ENCODE measurements at regions not wholly inside any gene's neighbourhood (a gene's known extent, or its start where the extent isn't known, plus 50 kb on each side); places are given as distances from the start of the nearest gene placed in this dataset.

GRCh38 chr18:35797948-35798347, 174.5 kb upstream of the RMP24 start:
- TF ChIP-seq CHD1 (IDR thresholded peaks at IDR 0.05; ENCODE audit: low read depth, low read length) (no peak), BACH1 (IDR thresholded peaks at IDR 0.05; ENCODE audit: low read length) (no peak), CTCF (IDR thresholded peaks at IDR 0.05; ENCODE audit: control extremely low read depth in 1 of 3, insufficient read depth in 1 of 3, low read depth in 1 of 3, low read length in 3 of 3) (no peak), EP300 (IDR thresholded peaks at IDR 0.05; ENCODE audit: borderline replicate concordance in 1 of 2, low read depth in 2 of 2, low read length in 2 of 2) (no peak), KDM1A (IDR thresholded peaks at IDR 0.05; ENCODE audit: borderline replicate concordance, low read length) (no peak), JUND (IDR thresholded peaks at IDR 0.05; ENCODE audit: low read length) (no peak), BRCA1 (IDR thresholded peaks at IDR 0.05; ENCODE audit: low read depth, low read length) (no peak), NRF1 (IDR thresholded peaks at IDR 0.05; ENCODE audit: low read depth, low read length) (no peak), POLR2A (IDR thresholded peaks at IDR 0.05; ENCODE audit: control extremely low read depth in 1 of 2, low read depth in 2 of 2, low read length in 2 of 2) (no peak), SUZ12 (IDR thresholded peaks at IDR 0.05; ENCODE audit: low read length) (no peak), EGR1 (IDR thresholded peaks at IDR 0.05; ENCODE audit: borderline replicate concordance, low read depth, low read length) (no peak)
- TF ChIP-seq, protein P1, sequence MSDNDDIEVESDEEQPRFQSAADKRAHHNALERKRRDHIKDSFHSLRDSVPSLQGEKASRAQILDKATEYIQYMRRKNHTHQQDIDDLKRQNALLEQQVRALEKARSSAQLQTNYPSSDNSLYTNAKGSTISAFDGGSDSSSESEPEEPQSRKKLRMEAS (IDR thresholded peaks at IDR 0.05): no peak
